ENCODE measurements at regions not wholly inside any gene's neighbourhood (a gene's known extent, or its start where the extent isn't known, plus 50 kb on each side); places are given as distances from the start of the nearest gene placed in this dataset.

DNA sequence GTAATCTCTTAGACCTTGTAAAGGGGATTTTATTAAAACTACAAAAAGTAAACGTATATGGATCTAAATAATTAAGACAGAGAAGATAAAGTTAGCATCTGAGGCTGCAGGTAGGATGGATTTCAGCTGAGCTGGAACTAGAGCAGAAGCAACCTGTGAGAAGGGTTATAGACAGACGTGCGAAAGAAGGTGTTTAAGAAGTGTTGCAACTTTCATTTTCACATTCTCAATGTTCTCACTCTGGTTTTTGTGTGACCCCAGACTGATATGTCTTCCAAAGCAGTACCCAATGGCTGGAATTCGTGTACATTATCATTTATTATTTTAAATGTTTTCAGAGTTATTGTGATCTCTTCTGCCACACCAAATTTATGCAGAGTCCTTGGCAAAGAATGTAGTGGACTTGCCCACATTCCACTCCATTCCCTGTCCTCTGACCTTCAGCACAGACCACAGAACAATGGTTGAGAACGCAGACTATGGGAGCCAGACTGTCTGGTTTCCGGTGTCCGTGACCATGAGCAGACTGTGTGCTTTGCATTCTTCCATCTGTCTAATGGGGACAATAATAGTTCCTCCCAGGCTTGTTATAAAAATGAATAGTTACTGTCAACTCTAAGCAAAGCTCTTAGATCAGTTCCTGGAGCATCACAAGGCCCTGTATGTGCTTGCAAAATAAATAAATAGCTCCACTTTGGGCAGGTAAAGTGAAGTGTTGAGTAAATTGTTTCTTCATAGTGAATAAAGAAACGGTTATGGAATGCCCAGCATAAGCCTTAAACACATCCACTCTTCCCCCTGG, 140.6 kb upstream of the SAMSN1 start:
- TF ChIP-seq, protein P1, sequence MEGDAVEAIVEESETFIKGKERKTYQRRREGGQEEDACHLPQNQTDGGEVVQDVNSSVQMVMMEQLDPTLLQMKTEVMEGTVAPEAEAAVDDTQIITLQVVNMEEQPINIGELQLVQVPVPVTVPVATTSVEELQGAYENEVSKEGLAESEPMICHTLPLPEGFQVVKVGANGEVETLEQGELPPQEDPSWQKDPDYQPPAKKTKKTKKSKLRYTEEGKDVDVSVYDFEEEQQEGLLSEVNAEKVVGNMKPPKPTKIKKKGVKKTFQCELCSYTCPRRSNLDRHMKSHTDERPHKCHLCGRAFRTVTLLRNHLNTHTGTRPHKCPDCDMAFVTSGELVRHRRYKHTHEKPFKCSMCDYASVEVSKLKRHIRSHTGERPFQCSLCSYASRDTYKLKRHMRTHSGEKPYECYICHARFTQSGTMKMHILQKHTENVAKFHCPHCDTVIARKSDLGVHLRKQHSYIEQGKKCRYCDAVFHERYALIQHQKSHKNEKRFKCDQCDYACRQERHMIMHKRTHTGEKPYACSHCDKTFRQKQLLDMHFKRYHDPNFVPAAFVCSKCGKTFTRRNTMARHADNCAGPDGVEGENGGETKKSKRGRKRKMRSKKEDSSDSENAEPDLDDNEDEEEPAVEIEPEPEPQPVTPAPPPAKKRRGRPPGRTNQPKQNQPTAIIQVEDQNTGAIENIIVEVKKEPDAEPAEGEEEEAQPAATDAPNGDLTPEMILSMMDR (IDR thresholded peaks at IDR 0.05): no peak
- TF ChIP-seq POLR2AphosphoS5 (IDR thresholded peaks at IDR 0.05): no peak
- no peak for TF ChIP-seq POLR2A (IDR thresholded peaks at IDR 0.05)
